ENCODE measurements at regions not wholly inside any gene's neighbourhood (a gene's known extent, or its start where the extent isn't known, plus 50 kb on each side); places are given as distances from the start of the nearest gene placed in this dataset.
A peak's percentile ranks its signal among the peaks of the same experiment; 100 is the strongest.

GRCh38 chr6:91433660-91434534 lies 847.0 kb upstream of the MAP3K7 start:
- DNase-seq, result peak; percentile 41

GRCh38 chr6:91428953-91429560 lies 842.2 kb upstream of the MAP3K7 start:
- DNase-seq, result no peak

GRCh38 chr6:91428296-91428695 lies 841.4 kb upstream of the MAP3K7 start:
- no peak for DNase-seq

GRCh38 chr6:91420243-91420642 lies 833.4 kb upstream of the MAP3K7 start:
- DNase-seq, result no peak

- DNase-seq, result no peak
These were observed 828.2 kb upstream of the MAP3K7 start for GRCh38 chr6:91415031-91415605.

- DNase-seq, result no peak
These were observed 825.7 kb upstream of the MAP3K7 start for GRCh38 chr6:91412532-91412931.

- DNase-seq, result no peak
These were observed 820.8 kb upstream of the MAP3K7 start for GRCh38 chr6:91407706-91408105.

- DNase-seq, result no peak
These were observed 806.1 kb upstream of the MAP3K7 start for GRCh38 chr6:91392951-91393350.

GRCh38 chr6:91387290-91388059 lies 800.6 kb upstream of the MAP3K7 start:
- DNase-seq, result no peak

- DNase-seq, result no peak
These were observed 799.3 kb upstream of the MAP3K7 start for GRCh38 chr6:91386204-91386603.

GRCh38 chr6:91383207-91383606 lies 796.3 kb upstream of the MAP3K7 start:
- no peak for DNase-seq

GRCh38 chr6:91376686-91377085 lies 789.8 kb upstream of the MAP3K7 start:
- DNase-seq, result no peak

- DNase-seq, result no peak
These were observed 779.9 kb upstream of the MAP3K7 start for GRCh38 chr6:91366781-91367180.

GRCh38 chr6:91358986-91359385 lies 772.1 kb upstream of the MAP3K7 start:
- no peak for DNase-seq

- DNase-seq, result no peak
These were observed 766.0 kb upstream of the MAP3K7 start for GRCh38 chr6:91352878-91353277.

GRCh38 chr6:91352321-91352720 lies 765.4 kb upstream of the MAP3K7 start:
- no peak for DNase-seq

- DNase-seq, result no peak
These were observed 763.5 kb upstream of the MAP3K7 start for GRCh38 chr6:91350146-91350908.

GRCh38 chr6:91341473-91341872 lies 754.6 kb upstream of the MAP3K7 start:
- no peak for DNase-seq

GRCh38 chr6:91340896-91341395 lies 754.1 kb upstream of the MAP3K7 start:
- DNase-seq, result no peak

GRCh38 chr6:91337967-91338366 lies 751.1 kb upstream of the MAP3K7 start:
- DNase-seq, result no peak

GRCh38 chr6:91330896-91331295 lies 744.0 kb upstream of the MAP3K7 start:
- no peak for DNase-seq

GRCh38 chr6:91328241-91328640 lies 741.4 kb upstream of the MAP3K7 start:
- no peak for DNase-seq
